Stimulated activated CD4-positive, alpha-beta T cell treated with anti-CD3 and anti-CD28 coated beads, Interleukin-15, amount 100 ng/mL, for 24 hours (primary cell): ENCODE measurements at regions not wholly inside any gene's neighbourhood (a gene's known extent, or its start where the extent isn't known, plus 50 kb on each side); places are given as distances from the start of the nearest gene placed in this dataset.

Experiments
- DNase-seq: peaks from one replicate; pipeline ENCODE4 v3.0.0-alpha.2; 2020

- DNase-seq, result no peak
These were observed 283.9 kb downstream of the UQCRFS1 start for GRCh38 chr19:28929006-28929405.

DNA sequence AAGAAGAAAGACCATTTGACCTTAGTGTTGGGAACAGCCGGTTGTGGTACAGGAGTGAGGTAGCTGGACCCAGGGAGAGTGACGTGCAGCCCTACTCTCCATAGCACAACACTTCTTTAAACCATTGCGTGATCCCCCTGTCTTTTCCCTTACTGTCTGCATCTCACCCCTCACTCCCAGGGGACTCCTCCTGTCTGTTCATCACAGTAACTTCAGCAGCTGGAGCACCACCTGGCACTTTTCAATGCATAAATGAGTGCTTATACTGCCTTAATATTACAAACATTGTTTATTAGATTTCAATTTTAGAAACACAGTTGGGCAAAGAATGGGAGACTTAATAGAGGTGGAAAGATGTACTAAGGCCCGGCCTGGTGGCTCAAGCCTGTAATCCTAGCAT, 285.5 kb downstream of the UQCRFS1 start:
- no peak for DNase-seq

- DNase-seq, result no peak
These were observed 292.5 kb downstream of the UQCRFS1 start for GRCh38 chr19:28920269-28921066.

DNA sequence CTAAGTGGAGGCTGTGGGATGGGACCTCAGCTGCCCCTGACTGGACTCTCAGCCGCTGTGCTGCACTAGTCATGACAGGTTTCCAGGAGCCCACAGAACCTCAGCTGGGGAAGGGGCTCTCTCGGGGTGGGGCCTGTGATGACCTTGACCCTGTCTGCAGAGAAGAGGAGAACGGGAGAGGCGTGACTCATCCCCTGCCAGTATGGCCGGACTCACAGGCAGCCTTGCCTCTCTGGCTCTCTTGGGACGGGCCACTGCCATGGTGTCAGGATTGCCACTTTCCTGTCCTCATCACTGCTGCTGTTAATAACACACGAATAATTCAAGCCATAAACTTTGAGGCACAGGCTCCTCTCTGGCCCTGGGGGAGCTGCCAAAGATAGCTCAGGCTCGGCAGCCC, 295.3 kb downstream of the UQCRFS1 start:
- no peak for DNase-seq

GRCh38 chr19:28915737-28916460, 297.1 kb downstream of the UQCRFS1 start:
- no peak for DNase-seq

GRCh38 chr19:28915202-28915601, 297.7 kb downstream of the UQCRFS1 start:
- DNase-seq, result no peak

GRCh38 chr19:28914173-28914572, 298.8 kb downstream of the UQCRFS1 start:
- no peak for DNase-seq

DNA sequence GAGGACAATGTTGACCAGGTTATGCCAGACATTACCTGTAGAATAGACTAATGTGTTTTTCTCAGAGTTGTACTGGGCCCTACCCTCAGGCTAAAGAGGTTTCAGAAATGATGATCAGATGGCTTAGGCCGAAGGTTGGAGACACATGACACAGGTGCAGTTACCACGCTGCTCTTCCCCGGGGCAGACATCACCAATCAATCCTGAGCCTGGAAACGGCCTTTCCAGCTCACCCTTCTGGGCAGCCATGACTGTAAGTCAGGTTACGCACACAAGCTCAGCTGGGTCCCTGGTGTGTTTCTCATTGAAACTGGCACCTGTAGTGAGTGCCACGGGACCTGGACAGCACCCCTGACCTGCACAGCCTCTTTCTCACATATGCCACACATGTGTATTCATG, 299.3 kb downstream of the UQCRFS1 start:
- no peak for DNase-seq

DNA sequence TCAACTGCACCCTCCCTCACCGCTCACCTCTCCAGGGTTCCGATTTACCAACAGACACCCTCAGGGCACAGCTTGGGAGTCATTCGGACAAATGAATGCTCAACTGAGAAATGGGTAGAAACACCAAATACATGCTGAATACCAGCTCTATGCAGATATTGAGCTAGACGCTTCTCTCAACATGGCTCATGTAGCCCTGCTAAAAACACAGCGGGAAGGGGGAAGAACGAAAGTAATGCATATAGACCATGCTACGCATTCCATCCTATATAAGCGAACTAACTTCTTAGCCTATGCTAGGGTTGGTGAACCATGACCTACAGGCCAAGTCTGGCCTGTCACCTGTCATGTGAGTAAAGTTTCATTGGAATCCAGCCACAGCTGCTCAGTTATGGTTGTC, 304.0 kb downstream of the UQCRFS1 start:
- no peak for DNase-seq

- no peak for DNase-seq
These were observed 305.4 kb downstream of the UQCRFS1 start for GRCh38 chr19:28907534-28907933.

DNA sequence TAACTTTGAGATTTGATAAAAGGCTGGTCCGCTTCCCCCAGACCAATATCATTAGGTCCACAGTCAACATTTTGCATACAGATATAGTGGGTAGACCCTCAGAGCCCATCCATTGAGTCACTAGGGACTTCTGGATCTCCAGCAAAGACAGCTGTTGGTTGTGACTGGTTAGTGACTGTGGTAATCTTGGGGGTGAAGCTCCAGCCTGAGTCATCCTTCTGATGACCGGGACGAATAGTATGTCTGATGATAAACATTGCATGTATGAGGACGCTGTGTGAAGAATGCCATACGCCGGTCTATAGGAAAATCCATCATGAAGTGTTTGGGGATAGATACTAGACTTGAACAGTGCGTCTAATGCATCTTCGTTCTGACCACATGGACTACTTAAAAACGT, 307.0 kb downstream of the UQCRFS1 start:
- no peak for DNase-seq

- DNase-seq, result no peak
These were observed 313.2 kb downstream of the UQCRFS1 start for GRCh38 chr19:28899703-28900102.

GRCh38 chr19:28898249-28898648, 314.7 kb downstream of the UQCRFS1 start:
- no peak for DNase-seq

DNA sequence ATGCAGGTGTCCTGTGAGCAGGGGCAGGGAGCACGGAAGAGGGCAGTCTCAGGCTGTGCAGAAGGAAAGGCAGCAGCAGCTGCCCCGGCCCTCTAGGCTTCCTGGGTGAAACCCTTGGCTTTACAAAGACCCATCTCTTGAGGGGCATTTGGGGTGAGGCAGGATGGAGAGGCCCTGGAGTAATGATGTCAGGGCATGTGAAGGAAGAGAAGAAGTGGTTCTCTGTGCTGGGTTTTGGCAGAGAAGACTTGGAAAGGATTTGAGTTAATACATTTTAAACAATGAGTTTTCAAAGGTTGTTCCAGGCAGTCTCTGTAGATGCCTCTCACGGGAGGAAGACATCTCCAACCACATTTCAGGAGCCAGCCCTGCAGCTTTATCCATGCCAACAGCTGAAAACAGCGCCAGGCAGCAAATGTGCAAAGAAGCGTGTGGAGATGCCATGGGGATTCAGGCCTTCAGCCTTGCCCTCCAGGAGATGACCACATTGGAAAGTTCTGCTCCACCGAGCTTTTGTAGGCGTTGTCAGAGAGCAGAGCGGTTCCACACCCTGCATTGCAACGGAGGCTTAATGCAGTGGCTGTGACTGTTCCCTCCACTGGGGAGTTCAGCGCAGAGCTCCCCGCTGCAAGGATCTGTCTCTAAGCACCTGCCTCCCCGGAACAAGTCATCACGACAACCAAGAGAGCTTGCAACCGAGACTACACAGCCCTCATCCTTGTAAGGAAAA, 322.8 kb downstream of the UQCRFS1 start:
- no peak for DNase-seq

- no peak for DNase-seq
These were observed 324.9 kb downstream of the UQCRFS1 start for GRCh38 chr19:28887920-28888618.

- no peak for DNase-seq
These were observed 326.2 kb downstream of the UQCRFS1 start for GRCh38 chr19:28886708-28887107.

- no peak for DNase-seq
These were observed 327.0 kb downstream of the UQCRFS1 start for GRCh38 chr19:28885965-28886364.

DNA sequence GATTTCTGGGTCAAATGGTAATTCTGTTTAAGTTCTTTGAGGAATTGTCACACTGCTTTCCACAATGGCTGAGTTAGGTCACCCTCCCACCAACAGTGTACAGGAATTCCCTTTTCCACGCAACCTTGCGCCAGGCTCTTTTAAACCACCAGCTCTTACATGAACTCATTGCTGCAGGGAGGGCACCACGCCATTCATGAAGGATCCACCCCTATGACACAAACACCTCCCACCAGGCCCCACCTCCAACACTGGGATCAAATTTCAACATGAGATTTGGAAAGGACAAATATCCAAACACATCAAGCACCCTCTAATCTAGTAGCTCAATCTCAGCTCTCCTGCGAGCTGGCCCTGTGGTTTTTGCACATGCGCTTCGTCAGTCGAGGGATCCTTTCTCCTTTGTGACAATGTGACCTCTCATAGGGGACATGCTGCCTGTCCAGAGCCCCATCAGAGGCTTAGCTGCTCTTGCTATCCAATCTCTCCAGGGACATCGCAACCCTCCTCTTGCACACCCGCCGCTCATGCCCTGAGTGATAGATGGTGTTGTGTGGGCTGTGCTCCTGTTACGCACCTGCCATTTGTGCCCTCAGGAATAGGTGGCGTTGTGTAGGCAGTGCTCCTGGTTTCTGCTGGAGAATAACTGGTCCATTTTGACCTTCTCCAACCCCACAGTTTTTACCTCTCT, 328.0 kb downstream of the UQCRFS1 start:
- DNase-seq, result no peak

DNA sequence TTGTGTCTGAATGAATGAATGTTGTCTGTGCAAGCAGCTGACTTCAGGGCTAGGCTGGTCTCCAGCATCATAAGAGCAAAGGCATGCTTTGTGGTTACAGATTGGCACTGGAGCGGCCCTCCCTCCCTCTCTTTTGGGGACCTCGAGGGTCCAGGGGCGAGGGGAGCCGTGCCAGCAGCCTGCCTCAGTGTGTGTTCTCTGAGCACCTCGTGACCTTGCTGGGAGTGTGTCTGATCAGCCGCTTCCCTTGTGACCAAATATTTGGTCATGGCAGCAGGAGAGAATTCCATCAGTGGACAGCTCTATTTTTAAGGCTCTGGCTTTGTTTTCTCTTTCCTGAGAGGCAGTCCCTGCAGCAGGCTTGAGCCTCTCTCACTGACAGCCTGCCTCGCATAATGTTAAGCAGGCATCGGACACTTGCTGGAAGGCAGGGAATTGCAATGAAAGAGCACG, 329.7 kb downstream of the UQCRFS1 start:
- DNase-seq, result no peak

- DNase-seq, result no peak
These were observed 330.1 kb downstream of the UQCRFS1 start for GRCh38 chr19:28882818-28883217.

DNA sequence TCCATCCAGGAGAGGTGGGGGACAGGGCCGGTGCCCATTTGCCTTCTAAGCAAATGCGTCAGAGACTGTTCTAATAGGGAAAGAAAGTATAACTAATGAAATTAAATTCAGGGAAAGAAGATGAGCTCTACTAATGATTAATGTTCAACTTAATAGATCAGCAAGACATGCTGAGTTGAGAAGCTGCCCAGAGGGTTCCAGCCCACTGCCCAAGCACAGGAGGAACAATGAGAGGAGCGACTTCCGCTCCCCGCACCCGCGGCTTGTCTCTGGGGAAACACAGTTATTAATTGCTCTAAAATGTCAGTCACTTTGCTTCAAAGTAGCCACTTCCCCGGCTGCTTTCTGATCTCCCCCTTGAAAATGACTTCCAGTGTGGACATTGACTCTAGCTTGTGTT, 331.3 kb downstream of the UQCRFS1 start:
- no peak for DNase-seq

- DNase-seq, result no peak
These were observed 332.1 kb downstream of the UQCRFS1 start for GRCh38 chr19:28880735-28881401.
